ENCODE measurements at regions not wholly inside any gene's neighbourhood (a gene's known extent, or its start where the extent isn't known, plus 50 kb on each side); places are given as distances from the start of the nearest gene placed in this dataset.

- no peak overlapping the region for H3K9ac ChIP-seq (ENCODE audit: low read depth in 1 of 2, low read length in 2 of 2)
- no peak overlapping the region for H3K4me3 ChIP-seq (ENCODE audit: low read depth in 1 of 2, low read length in 2 of 2)
- no peaks in the 10 kb centered on the region for H3K9me3 ChIP-seq (ENCODE audit: control insufficient read depth in 1 of 2, low read length in 2 of 2)
- no peaks in the 10 kb centered on the region for H3K36me3 ChIP-seq (ENCODE audit: control insufficient read depth in 1 of 2, insufficient read depth in 2 of 2, low read length in 2 of 2)
- H3K27me3 ChIP-seq (ENCODE audit: control insufficient read depth in 1 of 2, insufficient read depth in 2 of 2, low read length in 2 of 2): no peaks in the 10 kb centered on the region
- peaks cover 0 to 7% of the 10 kb centered on the region in 2 donors for H3K4me1 ChIP-seq (ENCODE audit: control insufficient read depth in 1 of 2, insufficient read depth in 2 of 2, low read length in 2 of 2)
- H3K27ac ChIP-seq (ENCODE audit: low read depth, low read length): no peak overlapping the region
Measured at GRCh38 chrX:10047133-10047532, 80.0 kb downstream of the CLDN34 start.

GRCh38 chrX:10047631-10048030, 80.5 kb downstream of the CLDN34 start:
- H3K4me1 ChIP-seq (ENCODE audit: control insufficient read depth in 1 of 2, insufficient read depth in 2 of 2, low read length in 2 of 2): peaks cover 0 to 7% of the 10 kb centered on the region in 2 donors
- H3K36me3 ChIP-seq (ENCODE audit: control insufficient read depth in 1 of 2, insufficient read depth in 2 of 2, low read length in 2 of 2): no peaks in the 10 kb centered on the region
- no peaks in the 10 kb centered on the region for H3K27me3 ChIP-seq (ENCODE audit: control insufficient read depth in 1 of 2, insufficient read depth in 2 of 2, low read length in 2 of 2)
- no peak overlapping the region for H3K27ac ChIP-seq (ENCODE audit: low read depth, low read length)
- no peak overlapping the region for H3K4me3 ChIP-seq (ENCODE audit: low read depth in 1 of 2, low read length in 2 of 2)
- H3K9ac ChIP-seq (ENCODE audit: low read depth in 1 of 2, low read length in 2 of 2): no peak overlapping the region
- H3K9me3 ChIP-seq (ENCODE audit: control insufficient read depth in 1 of 2, low read length in 2 of 2): no peaks in the 10 kb centered on the region

- Histone ChIP-seq H3K4me3 (ENCODE audit: low read depth in 1 of 2, low read length in 2 of 2) (no peak overlapping the region), H3K36me3 (ENCODE audit: control insufficient read depth in 1 of 2, insufficient read depth in 2 of 2, low read length in 2 of 2) (no peaks in the 10 kb centered on the region), H3K9ac (ENCODE audit: low read depth in 1 of 2, low read length in 2 of 2) (no peak overlapping the region), H3K9me3 (ENCODE audit: control insufficient read depth in 1 of 2, low read length in 2 of 2) (no peaks in the 10 kb centered on the region), H3K4me1 (ENCODE audit: control insufficient read depth in 1 of 2, insufficient read depth in 2 of 2, low read length in 2 of 2) (peaks cover 0 to 7% of the 10 kb centered on the region in 2 donors), H3K27me3 (ENCODE audit: control insufficient read depth in 1 of 2, insufficient read depth in 2 of 2, low read length in 2 of 2) (no peaks in the 10 kb centered on the region), H3K27ac (ENCODE audit: low read depth, low read length) (no peak overlapping the region)
Measured at GRCh38 chrX:10048076-10048475, 80.9 kb downstream of the CLDN34 start.

GRCh38 chrX:10048707-10049106, 81.5 kb downstream of the CLDN34 start:
- no peak overlapping the region for H3K27ac ChIP-seq (ENCODE audit: low read depth, low read length)
- H3K9ac ChIP-seq (ENCODE audit: low read depth in 1 of 2, low read length in 2 of 2): no peak overlapping the region
- no peaks in the 10 kb centered on the region for H3K36me3 ChIP-seq (ENCODE audit: control insufficient read depth in 1 of 2, insufficient read depth in 2 of 2, low read length in 2 of 2)
- no peak overlapping the region for H3K4me3 ChIP-seq (ENCODE audit: low read depth in 1 of 2, low read length in 2 of 2)
- no peaks in the 10 kb centered on the region for H3K9me3 ChIP-seq (ENCODE audit: control insufficient read depth in 1 of 2, low read length in 2 of 2)
- H3K27me3 ChIP-seq (ENCODE audit: control insufficient read depth in 1 of 2, insufficient read depth in 2 of 2, low read length in 2 of 2): no peaks in the 10 kb centered on the region
- H3K4me1 ChIP-seq (ENCODE audit: control insufficient read depth in 1 of 2, insufficient read depth in 2 of 2, low read length in 2 of 2): peaks cover 0 to 7% of the 10 kb centered on the region in 2 donors

GRCh38 chrX:10049236-10049635, 82.1 kb downstream of the CLDN34 start:
- H3K9me3 ChIP-seq (ENCODE audit: control insufficient read depth in 1 of 2, low read length in 2 of 2): no peaks in the 10 kb centered on the region
- H3K36me3 ChIP-seq (ENCODE audit: control insufficient read depth in 1 of 2, insufficient read depth in 2 of 2, low read length in 2 of 2): no peaks in the 10 kb centered on the region
- no peak overlapping the region for H3K9ac ChIP-seq (ENCODE audit: low read depth in 1 of 2, low read length in 2 of 2)
- no peak overlapping the region for H3K27ac ChIP-seq (ENCODE audit: low read depth, low read length)
- no peak overlapping the region for H3K4me3 ChIP-seq (ENCODE audit: low read depth in 1 of 2, low read length in 2 of 2)
- peaks cover 0 to 7% of the 10 kb centered on the region in 2 donors for H3K4me1 ChIP-seq (ENCODE audit: control insufficient read depth in 1 of 2, insufficient read depth in 2 of 2, low read length in 2 of 2)
- no peaks in the 10 kb centered on the region for H3K27me3 ChIP-seq (ENCODE audit: control insufficient read depth in 1 of 2, insufficient read depth in 2 of 2, low read length in 2 of 2)

GRCh38 chrX:10050481-10050880, 83.3 kb downstream of the CLDN34 start:
- H3K27me3 ChIP-seq (ENCODE audit: control insufficient read depth in 1 of 2, insufficient read depth in 2 of 2, low read length in 2 of 2): no peaks in the 10 kb centered on the region
- H3K4me3 ChIP-seq (ENCODE audit: low read depth in 1 of 2, low read length in 2 of 2): no peak overlapping the region
- no peak overlapping the region for H3K9ac ChIP-seq (ENCODE audit: low read depth in 1 of 2, low read length in 2 of 2)
- no peak overlapping the region for H3K27ac ChIP-seq (ENCODE audit: low read depth, low read length)
- peaks cover 0 to 3% of the 10 kb centered on the region in 2 donors for H3K4me1 ChIP-seq (ENCODE audit: control insufficient read depth in 1 of 2, insufficient read depth in 2 of 2, low read length in 2 of 2)
- no peaks in the 10 kb centered on the region for H3K9me3 ChIP-seq (ENCODE audit: control insufficient read depth in 1 of 2, low read length in 2 of 2)
- H3K36me3 ChIP-seq (ENCODE audit: control insufficient read depth in 1 of 2, insufficient read depth in 2 of 2, low read length in 2 of 2): no peaks in the 10 kb centered on the region

- Histone ChIP-seq H3K4me1 (ENCODE audit: control insufficient read depth in 1 of 2, insufficient read depth in 2 of 2, low read length in 2 of 2) (peaks cover 0 to 1% of the 10 kb centered on the region in 2 donors), H3K36me3 (ENCODE audit: control insufficient read depth in 1 of 2, insufficient read depth in 2 of 2, low read length in 2 of 2) (no peaks in the 10 kb centered on the region), H3K4me3 (ENCODE audit: low read depth in 1 of 2, low read length in 2 of 2) (no peak overlapping the region), H3K27me3 (ENCODE audit: control insufficient read depth in 1 of 2, insufficient read depth in 2 of 2, low read length in 2 of 2) (no peaks in the 10 kb centered on the region), H3K9ac (ENCODE audit: low read depth in 1 of 2, low read length in 2 of 2) (no peak overlapping the region), H3K9me3 (ENCODE audit: control insufficient read depth in 1 of 2, low read length in 2 of 2) (no peaks in the 10 kb centered on the region), H3K27ac (ENCODE audit: low read depth, low read length) (no peak overlapping the region)
Measured at GRCh38 chrX:10051866-10052480, 84.8 kb downstream of the CLDN34 start.

- no peak overlapping the region for H3K27ac ChIP-seq (ENCODE audit: low read depth, low read length)
- H3K4me3 ChIP-seq (ENCODE audit: low read depth in 1 of 2, low read length in 2 of 2): no peak overlapping the region
- H3K9ac ChIP-seq (ENCODE audit: low read depth in 1 of 2, low read length in 2 of 2): no peak overlapping the region
- H3K36me3 ChIP-seq (ENCODE audit: control insufficient read depth in 1 of 2, insufficient read depth in 2 of 2, low read length in 2 of 2): no peaks in the 10 kb centered on the region
- no peaks in the 10 kb centered on the region for H3K27me3 ChIP-seq (ENCODE audit: control insufficient read depth in 1 of 2, insufficient read depth in 2 of 2, low read length in 2 of 2)
- no peaks in the 10 kb centered on the region for H3K9me3 ChIP-seq (ENCODE audit: control insufficient read depth in 1 of 2, low read length in 2 of 2)
- H3K4me1 ChIP-seq (ENCODE audit: control insufficient read depth in 1 of 2, insufficient read depth in 2 of 2, low read length in 2 of 2): no peaks in the 10 kb centered on the region
Measured at GRCh38 chrX:10052906-10053625, 85.9 kb downstream of the CLDN34 start.

GRCh38 chrX:10054396-10054795, 87.2 kb downstream of the CLDN34 start:
- H3K27ac ChIP-seq (ENCODE audit: low read depth, low read length): no peak overlapping the region
- no peaks in the 10 kb centered on the region for H3K36me3 ChIP-seq (ENCODE audit: control insufficient read depth in 1 of 2, insufficient read depth in 2 of 2, low read length in 2 of 2)

GRCh38 chrX:10055430-10055829, 88.3 kb downstream of the CLDN34 start:
- H3K9me3 ChIP-seq (ENCODE audit: control insufficient read depth in 1 of 2, low read length in 2 of 2): no peaks in the 10 kb centered on the region
- H3K9ac ChIP-seq (ENCODE audit: low read depth in 1 of 2, low read length in 2 of 2): no peak overlapping the region
- H3K36me3 ChIP-seq (ENCODE audit: control insufficient read depth in 1 of 2, insufficient read depth in 2 of 2, low read length in 2 of 2): no peaks in the 10 kb centered on the region
- H3K27ac ChIP-seq (ENCODE audit: low read depth, low read length): no peak overlapping the region
- no peak overlapping the region for H3K4me3 ChIP-seq (ENCODE audit: low read depth in 1 of 2, low read length in 2 of 2)
- no peaks in the 10 kb centered on the region for H3K27me3 ChIP-seq (ENCODE audit: control insufficient read depth in 1 of 2, insufficient read depth in 2 of 2, low read length in 2 of 2)
- H3K4me1 ChIP-seq (ENCODE audit: control insufficient read depth in 1 of 2, insufficient read depth in 2 of 2, low read length in 2 of 2): no peaks in the 10 kb centered on the region

More at GRCh38 chrX:10054396-10054795, 87.2 kb downstream of the CLDN34 start:
- no peaks in the 10 kb centered on the region for H3K9me3 ChIP-seq (ENCODE audit: control insufficient read depth in 1 of 2, low read length in 2 of 2)
- no peaks in the 10 kb centered on the region for H3K4me1 ChIP-seq (ENCODE audit: control insufficient read depth in 1 of 2, insufficient read depth in 2 of 2, low read length in 2 of 2)
- no peaks in the 10 kb centered on the region for H3K27me3 ChIP-seq (ENCODE audit: control insufficient read depth in 1 of 2, insufficient read depth in 2 of 2, low read length in 2 of 2)
- no peak overlapping the region for H3K4me3 ChIP-seq (ENCODE audit: low read depth in 1 of 2, low read length in 2 of 2)
- H3K9ac ChIP-seq (ENCODE audit: low read depth in 1 of 2, low read length in 2 of 2): no peak overlapping the region
